Brain microvascular endothelial cell (primary cell): ENCODE measurements at regions not wholly inside any gene's neighbourhood (a gene's known extent, or its start where the extent isn't known, plus 50 kb on each side); places are given as distances from the start of the nearest gene placed in this dataset.

Experiments used
- DNase-seq: peaks from one replicate; pipeline ENCODE4 v3.0.0-alpha.2; 2020
- H3K27ac ChIP-seq: fragments of 250-450 bp; sonication (Bioruptor Pico); 2 replicates; pipeline ENCODE4 v1.5.1; 2020; ENCODE audit warnings: mild to moderate bottlenecking, moderate library complexity
- H3K27me3 ChIP-seq: fragments of 250-450 bp; sonication (Bioruptor Pico); replicated peaks from 2 replicates; pipeline ENCODE4 v1.5.1; 2020; ENCODE audit warnings: mild to moderate bottlenecking
- H3K36me3 ChIP-seq: fragments of 250-450 bp; sonication (Bioruptor Pico); replicated peaks from 2 replicates; pipeline ENCODE4 v1.5.1; 2020; ENCODE audit warnings: mild to moderate bottlenecking
- H3K4me3 ChIP-seq: 2 replicates; pipeline ENCODE4 v1.5.1; 2011; ENCODE audit warnings: low read depth, mild to moderate bottlenecking, control low read depth, low read length, moderate library complexity
- in situ Hi-C: cut with HindIII; loops from 2 replicates; pipeline ENCODE4 v1.10.0; 2017; ENCODE audit warnings: low sequenced_read_pairs, low pct_ligation_motif_present
- TF ChIP-seq, protein P1 (sequence below): IDR thresholded peaks from 2 replicates; pipeline ENCODE4 v1.5.1; 2011; ENCODE audit warnings: low read depth, mild to moderate bottlenecking, moderate library complexity, low read length, control low read depth, inconsistent platforms; ENCODE audit errors: missing control alignments

DNA sequence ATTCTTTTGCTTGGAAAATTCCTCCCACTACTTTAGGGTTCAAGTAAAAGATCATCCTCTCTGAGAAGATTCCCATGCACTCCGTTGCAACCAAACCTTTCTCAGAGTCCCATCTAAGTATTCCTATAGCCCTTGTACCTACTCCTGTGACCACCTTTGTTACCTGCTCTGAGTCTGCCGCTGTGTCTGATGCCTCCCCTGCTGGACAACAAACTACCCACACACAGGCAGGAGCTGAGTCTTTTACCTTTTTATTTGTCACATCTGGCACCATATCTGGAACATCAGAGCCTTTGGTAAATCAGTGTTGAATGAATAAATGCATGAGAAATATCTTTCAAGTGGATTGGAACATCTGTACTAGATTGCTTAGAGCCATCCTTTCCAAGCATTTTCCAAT lies 82.1 kb upstream of the FLRT2 start:
- TF ChIP-seq, protein P1, sequence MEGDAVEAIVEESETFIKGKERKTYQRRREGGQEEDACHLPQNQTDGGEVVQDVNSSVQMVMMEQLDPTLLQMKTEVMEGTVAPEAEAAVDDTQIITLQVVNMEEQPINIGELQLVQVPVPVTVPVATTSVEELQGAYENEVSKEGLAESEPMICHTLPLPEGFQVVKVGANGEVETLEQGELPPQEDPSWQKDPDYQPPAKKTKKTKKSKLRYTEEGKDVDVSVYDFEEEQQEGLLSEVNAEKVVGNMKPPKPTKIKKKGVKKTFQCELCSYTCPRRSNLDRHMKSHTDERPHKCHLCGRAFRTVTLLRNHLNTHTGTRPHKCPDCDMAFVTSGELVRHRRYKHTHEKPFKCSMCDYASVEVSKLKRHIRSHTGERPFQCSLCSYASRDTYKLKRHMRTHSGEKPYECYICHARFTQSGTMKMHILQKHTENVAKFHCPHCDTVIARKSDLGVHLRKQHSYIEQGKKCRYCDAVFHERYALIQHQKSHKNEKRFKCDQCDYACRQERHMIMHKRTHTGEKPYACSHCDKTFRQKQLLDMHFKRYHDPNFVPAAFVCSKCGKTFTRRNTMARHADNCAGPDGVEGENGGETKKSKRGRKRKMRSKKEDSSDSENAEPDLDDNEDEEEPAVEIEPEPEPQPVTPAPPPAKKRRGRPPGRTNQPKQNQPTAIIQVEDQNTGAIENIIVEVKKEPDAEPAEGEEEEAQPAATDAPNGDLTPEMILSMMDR: no peak
- Histone ChIP-seq H3K27me3 (no peaks in the 10 kb centered on the region), H3K36me3 (no peaks in the 10 kb centered on the region), H3K27ac (no peak overlapping the region), H3K4me3 (no peak overlapping the region)
- DNase-seq: no peak
- in situ Hi-C loops: no loop called here

DNA sequence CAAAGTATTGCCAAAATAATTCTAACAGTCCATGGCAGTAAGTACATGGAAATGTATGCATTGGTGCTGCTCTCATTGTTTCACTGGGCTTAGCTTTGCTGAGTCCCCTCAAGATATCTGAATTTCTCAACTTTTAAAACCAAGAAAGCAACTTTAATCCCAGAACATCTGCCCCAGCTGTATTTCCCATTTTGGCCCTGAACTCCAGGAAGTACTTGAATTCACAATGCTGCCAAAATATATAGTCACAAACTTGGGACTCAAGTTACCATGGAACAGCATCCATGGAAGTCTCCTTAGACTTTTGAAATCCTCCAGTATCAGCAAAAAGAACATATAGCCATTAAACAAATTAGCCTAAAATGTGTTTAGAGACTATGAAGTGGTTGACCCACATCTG lies 78.5 kb upstream of the FLRT2 start:
- DNase-seq: no peak
- in situ Hi-C loops: no loop called here
- H3K4me3 ChIP-seq: no peak overlapping the region
- TF ChIP-seq, protein P1: no peak
- H3K36me3 ChIP-seq: no peaks in the 10 kb centered on the region
- no peak overlapping the region for H3K27ac ChIP-seq
- no peaks in the 10 kb centered on the region for H3K27me3 ChIP-seq

DNA sequence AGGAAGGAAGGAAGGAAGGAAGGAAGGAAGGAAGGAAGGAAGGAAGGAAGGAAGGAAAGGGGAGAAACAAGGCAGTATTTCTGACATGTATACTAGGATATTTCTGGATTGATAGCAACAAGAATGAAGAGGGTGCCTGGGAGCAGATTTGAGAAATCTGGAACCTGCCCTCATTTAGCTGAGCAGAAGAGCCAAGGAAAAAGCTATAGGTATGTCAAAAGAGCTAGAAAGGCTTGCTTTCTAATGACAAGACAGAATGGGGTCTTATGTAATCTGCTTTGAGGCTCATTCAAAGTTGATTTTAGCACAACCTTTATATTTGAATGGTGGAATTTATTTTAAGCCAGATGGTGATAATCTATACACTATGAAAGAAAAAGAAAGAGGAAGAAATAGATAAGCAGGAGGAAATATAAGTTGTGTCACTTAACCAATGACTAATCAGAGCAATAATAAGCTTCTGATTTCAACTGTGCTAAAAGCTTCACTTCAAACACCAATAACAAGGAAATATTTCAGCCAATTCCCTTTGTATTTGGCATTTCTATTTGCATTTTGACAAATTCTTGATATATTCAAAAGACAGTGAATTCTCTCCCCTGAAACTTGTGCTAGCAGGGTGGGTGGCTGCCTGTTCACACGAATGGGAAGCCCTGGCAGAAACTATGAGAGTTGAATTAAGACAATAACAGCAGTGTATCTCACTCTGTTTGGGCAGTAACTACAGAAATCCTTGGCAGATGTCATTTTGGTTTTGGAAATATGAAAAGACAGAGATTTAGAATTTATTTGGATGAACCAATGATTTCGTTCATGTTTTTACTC lies 76.3 kb upstream of the FLRT2 start:
- H3K4me3 ChIP-seq: no peak overlapping the region
- in situ Hi-C loops: no loop called here
- TF ChIP-seq, protein P1: no peak
- no peaks in the 10 kb centered on the region for H3K27me3 ChIP-seq
- H3K36me3 ChIP-seq: no peaks in the 10 kb centered on the region
- no peak for DNase-seq
- H3K27ac ChIP-seq: no peak overlapping the region

DNA sequence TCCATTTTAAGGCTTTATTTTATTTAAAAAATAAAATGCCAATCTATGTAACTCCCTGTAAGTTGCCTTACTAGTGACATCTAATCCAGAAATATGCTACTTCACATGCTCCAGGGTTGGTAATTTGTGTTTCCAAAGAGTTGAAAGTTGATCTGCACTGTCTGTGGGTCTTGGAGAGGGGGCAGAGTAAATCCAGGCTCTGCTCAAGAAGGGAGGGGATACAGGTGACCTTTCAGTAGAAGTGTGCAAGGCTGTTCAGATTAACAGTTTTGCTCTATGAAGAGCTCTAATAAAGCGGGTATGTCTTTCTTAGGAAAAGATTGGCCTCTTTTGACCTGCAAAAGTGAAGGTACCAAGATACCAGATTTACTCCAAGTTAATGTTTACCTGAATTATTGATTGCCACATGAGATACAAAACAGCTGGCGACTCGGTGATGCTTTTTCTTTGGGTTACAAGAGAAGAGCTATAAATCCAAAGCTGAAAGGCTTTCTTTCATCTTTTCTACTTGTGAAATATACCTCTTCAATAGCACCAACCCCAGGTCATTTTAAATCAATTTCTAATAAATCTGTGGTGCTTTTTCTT lies 75.6 kb upstream of the FLRT2 start:
- TF ChIP-seq, protein P1: no peak
- H3K4me3 ChIP-seq: no peak overlapping the region
- no peak overlapping the region for H3K27ac ChIP-seq
- no peaks in the 10 kb centered on the region for H3K27me3 ChIP-seq
- in situ Hi-C loops: no loop called here
- H3K36me3 ChIP-seq: no peaks in the 10 kb centered on the region
- no peak for DNase-seq

DNA sequence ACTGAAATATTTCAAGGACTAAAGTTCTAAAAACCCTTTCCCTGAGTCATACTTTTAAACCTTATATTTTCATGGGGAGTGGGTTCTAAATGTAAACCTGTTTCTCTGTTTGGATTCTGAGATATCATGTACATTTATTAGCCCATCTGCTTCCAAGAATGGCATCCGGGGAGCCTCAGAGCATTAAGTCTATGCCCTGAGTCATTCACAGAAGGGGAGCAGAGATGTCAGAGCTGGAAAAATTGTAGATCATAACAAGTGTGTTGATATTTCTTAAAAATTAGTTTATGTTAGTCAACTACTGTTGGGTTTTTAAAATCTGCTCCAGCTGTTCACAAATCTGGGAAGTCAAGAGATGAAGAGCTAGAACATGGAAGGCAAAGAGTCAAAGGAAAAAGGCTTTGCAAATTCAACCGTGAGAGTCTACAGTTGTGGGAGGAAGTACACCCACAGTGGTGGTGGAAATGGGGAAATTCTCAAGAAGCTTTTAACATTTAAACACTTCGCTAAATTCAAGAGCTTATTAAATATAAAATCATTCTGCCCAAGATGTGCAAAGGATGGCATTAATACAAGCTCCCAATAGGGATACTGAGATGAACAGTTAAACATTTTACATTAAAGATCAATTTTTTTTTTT lies 70.5 kb upstream of the FLRT2 start:
- H3K36me3 ChIP-seq: no peaks in the 10 kb centered on the region
- no peak for DNase-seq
- TF ChIP-seq, protein P1: no peak
- no peak overlapping the region for H3K4me3 ChIP-seq
- no peaks in the 10 kb centered on the region for H3K27me3 ChIP-seq
- no peak overlapping the region for H3K27ac ChIP-seq
- in situ Hi-C loops: no loop called here
